Amniotic epithelial cell (primary cell): ENCODE measurements at regions not wholly inside any gene's neighbourhood (a gene's known extent, or its start where the extent isn't known, plus 50 kb on each side); places are given as distances from the start of the nearest gene placed in this dataset.
A peak's percentile ranks its signal among the peaks of the same experiment; 100 is the strongest.
"Not testable (repeated sequence)": the region's sequence is repeated elsewhere in the genome, so short reads cannot be mapped to it uniquely, and the experiment has no call there.

ENCODE experiments used
- DNase-seq: peaks from one replicate; pipeline ENCODE4 v3.0.0-alpha.2; 2010; ENCODE audit warnings: low read depth

DNA sequence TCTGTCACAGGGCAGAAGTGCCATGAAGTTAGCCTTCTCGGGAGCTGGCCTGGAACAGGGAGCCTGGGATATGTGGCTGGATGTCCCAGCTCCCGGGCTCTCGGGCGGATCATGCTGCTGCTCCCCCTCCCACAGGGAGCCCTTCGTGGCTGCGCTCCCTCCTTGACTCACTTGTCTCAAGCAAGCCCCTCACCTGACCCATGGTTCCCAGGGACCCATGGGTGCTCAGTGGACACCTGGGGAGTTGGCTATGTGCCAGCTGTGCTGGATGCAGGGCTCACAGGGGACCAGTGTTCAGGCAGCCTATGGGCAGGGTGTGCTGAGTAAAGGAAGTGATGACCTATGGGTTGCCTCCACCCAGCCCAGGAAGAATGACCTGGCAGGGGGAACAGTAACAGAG, 213.1 kb upstream of the SGCG start:
- DNase-seq = no peak

GRCh38 chr13:22979952-22980351, 200.8 kb upstream of the SGCG start:
- DNase-seq = no peak

- no peak for DNase-seq
Observed at GRCh38 chr13:22980936-22981335, 199.8 kb upstream of the SGCG start.

- DNase-seq = no peak
Observed at GRCh38 chr13:22993148-22993547, 187.6 kb upstream of the SGCG start.

- DNase-seq = no peak
Observed at GRCh38 chr13:23003446-23003845, 177.3 kb upstream of the SGCG start.

DNA sequence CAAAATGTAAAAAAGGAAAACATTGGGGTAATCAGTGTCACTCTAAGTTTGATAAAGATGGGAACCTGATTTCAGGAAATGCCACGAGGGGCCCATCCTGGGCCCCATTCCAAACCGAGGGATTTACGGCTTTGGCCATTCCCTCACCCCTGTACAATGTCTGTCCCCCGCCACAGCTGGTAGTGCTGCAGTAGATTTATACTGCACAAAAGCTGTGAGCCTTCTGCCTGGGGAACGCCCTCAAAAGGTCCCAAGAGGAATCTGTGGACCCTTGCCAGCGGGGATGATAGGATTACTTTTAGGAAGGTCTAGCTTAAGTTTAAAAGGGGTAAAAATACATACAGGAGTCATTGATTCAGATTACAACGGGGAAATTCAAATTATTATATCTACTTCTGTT, 173.4 kb upstream of the SGCG start:
- no peak for DNase-seq

DNA sequence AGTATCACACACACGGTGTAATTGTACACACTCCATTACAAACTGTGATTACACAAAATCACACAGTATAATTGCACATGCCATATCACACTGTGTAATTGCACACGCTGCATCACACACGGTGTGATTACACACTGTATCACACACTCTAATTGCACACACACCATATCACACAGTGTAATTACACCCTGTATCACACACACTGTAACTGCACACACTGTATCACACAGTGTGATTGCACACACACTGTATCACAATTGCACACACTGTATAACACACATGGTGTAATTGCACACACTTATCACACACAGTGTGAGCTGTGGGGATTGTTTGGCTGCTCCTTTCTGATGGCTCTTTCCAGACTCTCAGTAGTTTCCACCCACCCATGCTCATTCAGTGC, 162.6 kb upstream of the SGCG start:
- DNase-seq = no peak

- peak; percentile 55 for DNase-seq
Observed at GRCh38 chr13:23020246-23020843, 160.4 kb upstream of the SGCG start.

DNA sequence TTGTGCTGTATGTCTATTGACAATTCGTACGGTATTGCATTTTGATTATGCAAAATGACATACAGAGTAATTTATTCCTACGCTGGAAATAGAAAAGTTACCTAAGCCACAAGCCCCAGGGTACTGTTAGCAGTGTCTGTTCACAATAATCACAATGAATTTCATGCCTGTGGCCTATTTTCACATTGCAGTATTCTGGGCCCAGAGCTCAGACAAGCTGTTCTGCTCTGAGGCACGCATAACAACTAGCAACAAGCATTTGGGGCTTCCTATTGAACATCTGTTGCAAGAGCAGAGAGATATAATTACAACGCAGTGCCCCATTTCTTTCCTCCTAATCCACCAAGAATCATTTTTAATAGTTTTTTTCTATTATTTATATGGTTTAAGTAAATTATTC, 158.9 kb upstream of the SGCG start:
- no peak for DNase-seq

DNA sequence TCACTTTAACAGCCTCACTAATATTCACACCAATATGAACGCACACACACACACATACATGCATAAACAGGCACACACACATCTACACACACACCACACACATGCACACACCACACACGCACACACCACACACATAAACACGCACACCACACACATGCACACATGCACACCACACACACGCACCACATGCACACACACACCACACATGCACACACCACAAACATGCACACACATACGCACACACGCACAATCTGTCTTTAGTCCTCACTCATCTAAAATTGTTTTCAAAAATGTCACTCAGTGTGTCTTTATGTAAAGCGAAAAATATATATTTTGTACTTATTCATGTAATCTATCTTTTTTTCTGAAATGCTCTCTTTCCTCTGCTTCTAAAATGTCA, 158.1 kb upstream of the SGCG start:
- no peak for DNase-seq

GRCh38 chr13:23025864-23026608, 154.7 kb upstream of the SGCG start:
- peak; percentile 6 for DNase-seq

DNA sequence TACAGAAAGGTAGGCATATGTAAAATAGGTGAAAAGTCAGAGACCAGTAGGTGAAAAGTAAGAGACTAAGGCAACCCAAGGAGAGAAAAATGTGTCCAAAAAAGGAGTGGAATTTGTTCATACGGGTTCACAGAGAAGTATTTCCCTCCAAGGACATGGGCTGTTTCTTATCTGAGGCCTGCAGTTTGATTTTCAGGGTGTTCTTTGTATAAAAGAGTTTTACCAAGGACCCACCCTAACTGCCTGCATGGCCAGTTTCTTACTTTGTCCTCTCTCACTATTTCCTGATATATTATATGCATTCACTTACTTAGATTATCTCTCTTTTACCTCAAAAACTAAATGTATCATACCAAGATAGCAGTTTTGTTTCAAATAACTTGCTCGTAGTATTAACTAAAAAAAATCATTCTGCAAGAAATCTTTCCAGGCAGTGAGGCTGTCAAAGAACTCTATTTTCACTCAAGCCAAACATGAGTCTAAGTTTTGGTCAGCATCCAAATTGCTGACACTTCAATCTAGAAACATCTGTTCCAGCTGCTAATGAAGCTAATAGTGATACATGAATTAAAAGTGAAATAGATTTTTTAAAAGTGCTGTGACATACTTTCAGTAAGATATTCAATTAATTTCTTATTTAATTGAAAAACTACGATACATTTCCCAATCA, 141.4 kb upstream of the SGCG start:
- DNase-seq = no peak

DNA sequence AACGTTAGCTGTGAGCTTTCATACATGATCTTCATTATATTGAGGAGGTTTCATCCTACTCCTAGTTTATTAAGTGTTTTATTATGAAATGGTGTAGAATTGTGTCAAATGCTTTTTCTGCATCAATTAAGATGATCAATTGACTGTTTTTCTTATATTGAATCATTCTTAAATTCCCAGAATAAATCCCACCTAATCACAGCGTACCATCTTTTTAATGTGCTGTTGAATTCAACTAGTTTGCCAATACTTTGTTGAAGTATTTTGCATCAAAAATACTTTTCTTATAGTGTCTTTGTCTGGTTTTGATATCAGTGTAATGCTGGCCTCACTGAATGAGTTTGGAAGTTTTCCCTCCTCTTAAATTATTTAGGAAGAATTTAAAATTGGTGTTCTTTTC, 138.6 kb upstream of the SGCG start:
- no peak for DNase-seq

DNA sequence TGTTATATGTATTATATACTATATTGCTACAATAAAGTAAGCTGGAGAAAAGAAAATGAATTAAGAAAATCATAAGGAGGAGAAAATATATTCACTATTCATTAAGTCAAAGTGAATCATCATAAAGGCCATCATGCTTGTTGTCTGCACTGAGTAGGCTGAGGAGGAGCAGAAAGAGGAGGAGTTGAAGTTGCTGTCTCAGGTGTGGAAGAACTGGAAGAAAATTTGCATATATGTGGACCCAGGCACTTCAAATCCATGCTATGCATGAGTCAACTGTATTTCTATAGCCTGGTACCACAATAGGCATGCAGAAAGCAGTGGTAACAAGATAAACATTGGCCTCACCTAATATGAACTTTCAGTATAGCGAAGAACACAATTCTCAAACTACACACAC, 135.9 kb upstream of the SGCG start:
- no peak for DNase-seq

DNA sequence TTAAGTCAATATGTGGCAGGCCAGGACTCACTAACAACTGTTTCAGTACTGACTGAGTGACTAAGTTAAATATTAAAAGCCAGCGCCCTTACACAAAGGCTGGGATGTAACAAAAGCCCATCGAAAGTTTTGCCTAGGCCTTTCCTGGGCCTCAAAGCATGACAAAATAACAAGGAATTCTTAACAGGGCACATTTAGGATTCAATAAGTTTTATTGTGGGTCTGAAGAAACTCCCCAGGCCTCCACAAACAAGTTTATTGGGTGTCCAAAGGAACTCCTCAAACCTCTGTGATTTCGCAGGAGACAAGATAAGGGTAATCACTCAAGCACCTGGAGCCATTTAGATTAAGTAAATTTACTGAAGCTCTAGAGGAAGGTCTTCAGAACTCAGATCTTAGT, 130.7 kb upstream of the SGCG start:
- DNase-seq = no peak

DNA sequence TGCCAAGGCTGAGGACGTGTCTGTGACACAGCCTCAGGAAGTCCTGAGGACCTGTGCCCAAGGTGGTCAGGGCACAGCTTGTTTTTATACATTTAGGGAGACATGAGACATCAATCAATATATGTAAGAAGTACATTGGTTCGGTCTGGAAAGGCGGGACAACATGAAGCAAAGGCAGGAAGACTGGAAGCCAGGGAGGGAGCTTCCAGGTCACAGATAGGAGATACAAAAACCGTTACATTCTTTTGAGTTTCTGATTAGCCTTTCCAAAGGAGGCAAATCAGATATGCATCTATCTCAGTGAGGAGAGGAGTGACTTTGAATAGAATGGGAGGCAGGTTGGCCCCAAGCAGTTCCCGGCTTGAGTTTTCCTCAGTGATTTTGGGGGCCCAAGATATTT, 127.1 kb upstream of the SGCG start:
- DNase-seq = not testable (repeated sequence)

DNA sequence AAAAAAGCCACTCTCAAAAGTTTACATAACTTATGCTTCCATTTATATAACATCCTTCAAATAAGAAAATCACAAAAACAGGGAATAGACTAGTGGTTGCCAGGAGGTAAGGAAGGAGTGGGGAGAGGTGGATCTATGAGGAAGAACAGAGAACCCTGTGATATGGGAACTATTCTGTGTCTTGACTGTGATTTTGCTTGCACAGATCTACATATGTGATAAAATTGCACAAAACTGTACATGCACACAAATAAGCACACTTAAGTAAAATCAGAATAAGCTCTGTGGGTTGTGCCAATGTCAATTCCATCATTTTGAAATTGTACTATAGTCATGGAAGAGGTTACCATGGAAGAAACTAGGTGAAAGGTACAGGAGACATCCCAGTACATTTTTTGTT, 121.6 kb upstream of the SGCG start:
- DNase-seq = no peak

GRCh38 chr13:23060959-23061358, 119.8 kb upstream of the SGCG start:
- no peak for DNase-seq

DNA sequence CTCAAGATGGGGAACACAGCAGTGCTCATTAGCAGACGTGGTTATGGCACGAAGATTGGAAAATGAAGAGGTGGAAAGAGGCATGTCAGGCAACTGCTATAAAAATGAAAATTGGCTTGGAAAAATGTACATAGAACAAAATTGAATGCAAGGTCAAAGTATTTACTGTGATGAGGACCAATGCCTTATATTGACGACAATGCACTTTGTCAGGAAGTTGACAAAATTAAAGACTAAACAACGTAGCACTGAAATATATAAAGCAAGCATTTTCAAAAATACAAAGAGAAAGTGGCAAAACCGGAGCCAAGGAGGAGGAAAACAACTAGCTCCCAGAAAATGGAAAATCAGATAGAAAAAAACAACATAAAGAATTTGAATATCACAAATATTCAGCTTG, 113.7 kb upstream of the SGCG start:
- DNase-seq = no peak

- DNase-seq = peak; percentile 90
Observed at GRCh38 chr13:23069566-23069965, 111.2 kb upstream of the SGCG start.

DNA sequence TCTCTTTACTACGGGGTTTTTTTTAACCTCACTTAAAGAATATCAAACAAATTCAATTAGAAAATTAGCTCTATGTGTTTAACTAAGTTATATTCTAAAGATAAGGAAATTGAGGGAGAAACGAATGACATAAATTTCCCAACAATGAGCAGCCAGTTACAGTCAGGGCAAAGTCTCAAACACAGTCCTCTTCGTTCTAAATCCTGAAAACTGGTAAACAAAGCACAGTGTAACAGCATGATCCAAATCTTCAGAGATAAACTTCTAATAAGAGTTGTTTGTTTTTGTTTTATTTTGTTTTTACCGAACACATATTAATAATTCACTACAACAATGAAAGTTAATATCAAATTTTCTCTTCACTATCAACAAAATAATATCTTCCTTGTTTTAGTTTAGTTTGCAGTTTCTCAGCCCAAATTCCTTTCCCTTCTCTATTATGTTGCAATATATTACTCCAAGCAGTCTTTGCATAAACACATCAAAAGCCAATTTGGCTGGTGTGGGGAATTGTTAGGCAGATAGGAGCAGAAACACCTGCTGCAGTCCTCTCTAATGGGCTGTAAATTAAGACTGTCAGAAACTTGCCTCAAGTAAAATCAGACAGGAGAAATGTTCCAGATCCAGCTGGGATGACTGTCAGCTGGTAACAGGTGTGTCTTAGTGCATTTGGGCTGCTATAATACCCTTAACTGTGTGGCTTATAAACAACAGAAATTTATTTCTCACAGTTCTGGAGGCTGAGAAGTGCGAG, 106.5 kb upstream of the SGCG start:
- DNase-seq = no peak

- no peak for DNase-seq
Observed at GRCh38 chr13:23081220-23081619, 99.6 kb upstream of the SGCG start.

- DNase-seq = no peak
Observed at GRCh38 chr13:23081901-23082300, 98.9 kb upstream of the SGCG start.
